ENCODE measurements at regions not wholly inside any gene's neighbourhood (a gene's known extent, or its start where the extent isn't known, plus 50 kb on each side); places are given as distances from the start of the nearest gene placed in this dataset.

DNA sequence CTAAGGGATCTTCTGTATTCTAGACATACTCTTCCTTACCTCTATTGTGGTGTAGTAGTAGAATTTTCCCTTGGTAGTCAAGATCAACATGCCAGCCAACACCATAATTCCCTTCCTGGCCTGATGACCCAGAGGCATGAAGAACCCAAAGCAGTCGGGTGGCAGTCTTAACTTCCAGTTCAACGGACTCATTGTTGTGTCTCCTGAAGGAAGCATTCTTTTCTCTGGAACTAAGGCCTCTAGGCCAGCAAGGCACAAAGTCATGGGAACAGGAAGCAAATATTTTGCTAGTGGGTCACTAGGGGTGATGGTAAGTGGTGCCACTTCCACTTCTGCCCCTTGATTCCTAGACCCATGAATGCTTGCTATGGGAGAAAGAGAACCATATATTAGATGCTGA is 55.2 kb upstream of the DAPK1 start:
- Histone ChIP-seq H3K4me3 (replicated peaks in 1 of 3; ENCODE audit: insufficient read depth in 1 of 3, low read depth in 1 of 3, low read length in 3 of 3) (no peak overlapping the region), H2AFZ (ENCODE audit: low read depth, low read length) (no peak overlapping the region), H3K9me3 (replicated peaks; ENCODE audit: control insufficient read depth, insufficient read depth, low read length) (no peaks in the 10 kb centered on the region), H3K27ac (ENCODE audit: insufficient read depth, low read depth, low read length) (no peak overlapping the region), H3K9me1 (replicated peaks; ENCODE audit: control insufficient read depth, extremely low read depth, insufficient read depth, low read length) (no peaks in the 10 kb centered on the region), H3K36me3 (ENCODE audit: control insufficient read depth in 2 of 2, extremely low read depth in 1 of 2, insufficient read depth in 2 of 2, low read length in 2 of 2) (no peaks in the 10 kb centered on the region), H3K79me2 (ENCODE audit: control insufficient read depth, insufficient read depth, low read length) (no peaks in the 10 kb centered on the region), H3K4me2 (ENCODE audit: insufficient read depth, low read length) (no peak overlapping the region), H4K20me1 (replicated peaks; ENCODE audit: control insufficient read depth, extremely low read depth, insufficient read depth, low read length) (no peaks in the 10 kb centered on the region), H3K27me3 (ENCODE audit: control insufficient read depth in 2 of 2, insufficient read depth in 2 of 2, low read length in 2 of 2) (no peaks in the 10 kb centered on the region), H3K4me1 (ENCODE audit: control insufficient read depth, extremely low read depth, insufficient read depth, low read length) (no peaks in the 10 kb centered on the region), H3K9ac (replicated peaks; ENCODE audit: extremely low read depth, insufficient read depth, low read length) (no peak overlapping the region)
- CTCF ChIA-PET, result no interaction called here
- POLR2A ChIA-PET, result no interaction called here
- BruUV-seq (replicated peaks), result no TSS peak
- no peak for DNase-seq (ENCODE audit: low read depth, low spot score)
- intact Hi-C loops (cut with micrococcal nuclease) (no loop called here), dilution Hi-C loops (cut with MboI; ENCODE audit: extremely low pct_ligation_motif_present, low sequenced_read_pairs) (no loop called here)
- TF ChIP-seq POLR2A (IDR thresholded peaks at IDR 0.05; ENCODE audit: low read depth, low read length) (no peak), EZH2 (IDR thresholded peaks at IDR 0.05; ENCODE audit: borderline replicate concordance, low read depth, low read length, severe bottlenecking) (no peak), JUN (IDR thresholded peaks at IDR 0.05; ENCODE audit: borderline replicate concordance, insufficient read depth, insufficient read length, low read depth) (no peak), MYC (IDR thresholded peaks at IDR 0.05; ENCODE audit: low read depth, low read length) (no peak), FOS (IDR thresholded peaks at IDR 0.05; ENCODE audit: borderline replicate concordance, insufficient read depth, low read length) (no peak), GATA2 (IDR thresholded peaks at IDR 0.05; ENCODE audit: insufficient read depth, insufficient read length, low read depth, low read length) (no peak), POLR2AphosphoS5 (IDR thresholded peaks at IDR 0.05; ENCODE audit: insufficient read depth, low read depth, low read length) (no peak)
- TF ChIP-seq, protein P1, sequence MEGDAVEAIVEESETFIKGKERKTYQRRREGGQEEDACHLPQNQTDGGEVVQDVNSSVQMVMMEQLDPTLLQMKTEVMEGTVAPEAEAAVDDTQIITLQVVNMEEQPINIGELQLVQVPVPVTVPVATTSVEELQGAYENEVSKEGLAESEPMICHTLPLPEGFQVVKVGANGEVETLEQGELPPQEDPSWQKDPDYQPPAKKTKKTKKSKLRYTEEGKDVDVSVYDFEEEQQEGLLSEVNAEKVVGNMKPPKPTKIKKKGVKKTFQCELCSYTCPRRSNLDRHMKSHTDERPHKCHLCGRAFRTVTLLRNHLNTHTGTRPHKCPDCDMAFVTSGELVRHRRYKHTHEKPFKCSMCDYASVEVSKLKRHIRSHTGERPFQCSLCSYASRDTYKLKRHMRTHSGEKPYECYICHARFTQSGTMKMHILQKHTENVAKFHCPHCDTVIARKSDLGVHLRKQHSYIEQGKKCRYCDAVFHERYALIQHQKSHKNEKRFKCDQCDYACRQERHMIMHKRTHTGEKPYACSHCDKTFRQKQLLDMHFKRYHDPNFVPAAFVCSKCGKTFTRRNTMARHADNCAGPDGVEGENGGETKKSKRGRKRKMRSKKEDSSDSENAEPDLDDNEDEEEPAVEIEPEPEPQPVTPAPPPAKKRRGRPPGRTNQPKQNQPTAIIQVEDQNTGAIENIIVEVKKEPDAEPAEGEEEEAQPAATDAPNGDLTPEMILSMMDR (IDR thresholded peaks at IDR 0.05; ENCODE audit: extremely low read depth in 1 of 2, insufficient read depth in 1 of 2, low read depth in 1 of 2, low read length in 2 of 2), result no peak
- TF ChIP-seq, protein P2, sequence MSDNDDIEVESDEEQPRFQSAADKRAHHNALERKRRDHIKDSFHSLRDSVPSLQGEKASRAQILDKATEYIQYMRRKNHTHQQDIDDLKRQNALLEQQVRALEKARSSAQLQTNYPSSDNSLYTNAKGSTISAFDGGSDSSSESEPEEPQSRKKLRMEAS (IDR thresholded peaks at IDR 0.05; ENCODE audit: insufficient read depth, insufficient read length), result no peak
- FAIRE-seq, result no peak

Measured in endothelial cell of umbilical vein (primary cell).